Stimulated activated CD4-positive, alpha-beta T cell treated with anti-CD3 and anti-CD28 coated beads, Interleukin-1b, Interleukin-23, amount 100 ng/mL, for 1 hour (primary cell): ENCODE measurements at regions not wholly inside any gene's neighbourhood (a gene's known extent, or its start where the extent isn't known, plus 50 kb on each side); places are given as distances from the start of the nearest gene placed in this dataset.
"Not testable (repeated sequence)": the region's sequence is repeated elsewhere in the genome, so short reads cannot be mapped to it uniquely, and the experiment has no call there.

ENCODE experiments used
- DNase-seq, 2 donors: peaks; one replicate each; pipeline ENCODE4 v3.0.0-alpha.2; 2020; ENCODE audit warnings: low read depth in 2 of 2

GRCh38 chr19:29054886-29055675, 157.9 kb downstream of the UQCRFS1 start:
- DNase-seq = no peak

GRCh38 chr19:29048873-29049272, 164.1 kb downstream of the UQCRFS1 start:
- no peak for DNase-seq

- no peak for DNase-seq
Observed at GRCh38 chr19:29045679-29046254, 167.2 kb downstream of the UQCRFS1 start.

GRCh38 chr19:29044037-29044436, 168.9 kb downstream of the UQCRFS1 start:
- no peak for DNase-seq

- no peak for DNase-seq
Observed at GRCh38 chr19:29042450-29042849, 170.5 kb downstream of the UQCRFS1 start.

GRCh38 chr19:29040951-29041350, 172.0 kb downstream of the UQCRFS1 start:
- no peak for DNase-seq

GRCh38 chr19:29040292-29040691, 172.7 kb downstream of the UQCRFS1 start:
- no peak for DNase-seq

- DNase-seq = not testable (repeated sequence)
Observed at GRCh38 chr19:29039036-29039435, 173.9 kb downstream of the UQCRFS1 start.

- no peak for DNase-seq
Observed at GRCh38 chr19:29031216-29031615, 181.7 kb downstream of the UQCRFS1 start.

- DNase-seq = no peak
Observed at GRCh38 chr19:29029268-29029958, 183.5 kb downstream of the UQCRFS1 start.

GRCh38 chr19:29022599-29022998, 190.4 kb downstream of the UQCRFS1 start:
- DNase-seq = no peak

GRCh38 chr19:29022165-29022564, 190.8 kb downstream of the UQCRFS1 start:
- no peak for DNase-seq

GRCh38 chr19:29021232-29021916, 191.6 kb downstream of the UQCRFS1 start:
- no peak for DNase-seq

GRCh38 chr19:29019403-29019802, 193.5 kb downstream of the UQCRFS1 start:
- DNase-seq = no peak

GRCh38 chr19:29018542-29018941, 194.4 kb downstream of the UQCRFS1 start:
- DNase-seq = no peak

- DNase-seq = no peak
Observed at GRCh38 chr19:29017788-29018187, 195.2 kb downstream of the UQCRFS1 start.

GRCh38 chr19:29016926-29017760, 195.8 kb downstream of the UQCRFS1 start:
- DNase-seq = no peak

GRCh38 chr19:29016353-29016752, 196.6 kb downstream of the UQCRFS1 start:
- no peak for DNase-seq

- DNase-seq = no peak
Observed at GRCh38 chr19:29015569-29015968, 197.4 kb downstream of the UQCRFS1 start.

GRCh38 chr19:29014857-29015436, 198.0 kb downstream of the UQCRFS1 start:
- DNase-seq = no peak

- no peak for DNase-seq
Observed at GRCh38 chr19:29013988-29014387, 199.0 kb downstream of the UQCRFS1 start.
